Inflammatory macrophage treated with lipopolysaccharide for 1 hour (primary cell): ENCODE measurements at regions not wholly inside any gene's neighbourhood (a gene's known extent, or its start where the extent isn't known, plus 50 kb on each side); places are given as distances from the start of the nearest gene placed in this dataset.
"Not testable (repeated sequence)": the region's sequence is repeated elsewhere in the genome, so short reads cannot be mapped to it uniquely, and the experiment has no call there.

Experiments
- DNase-seq, 2 donors: peaks; one replicate each; pipeline ENCODE4 v3.0.0-alpha.2; 2020 to 2022

DNA sequence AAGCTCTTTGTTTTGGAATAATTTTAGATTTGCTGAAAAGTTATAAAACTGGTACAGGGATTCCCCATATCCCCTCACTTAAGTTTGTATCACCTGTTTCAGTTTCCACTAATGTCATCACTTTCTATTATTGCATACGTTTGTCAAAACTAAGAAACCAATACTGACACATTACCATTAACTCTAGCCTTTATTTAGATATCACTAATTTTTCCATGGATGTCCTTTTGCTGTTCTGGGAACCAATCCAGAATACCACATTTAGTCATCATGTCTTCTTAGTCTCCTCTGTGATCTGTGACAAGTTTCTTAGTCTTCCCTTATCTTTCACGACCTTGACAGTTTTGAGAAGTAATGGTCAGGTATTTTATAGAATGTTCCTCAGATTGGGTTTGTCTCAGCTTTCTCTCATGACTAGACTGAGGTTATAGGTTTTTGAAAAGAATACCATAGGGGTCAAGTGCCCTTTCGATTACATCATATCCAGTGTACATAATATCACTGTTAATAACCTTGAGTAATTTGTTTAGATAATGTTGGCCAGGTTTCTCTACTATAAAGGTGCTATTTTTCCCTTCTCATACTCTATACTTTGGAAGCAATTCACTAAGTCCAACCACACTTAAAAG, 51.9 kb upstream of the NMUR2 start:
- no peak for DNase-seq

DNA sequence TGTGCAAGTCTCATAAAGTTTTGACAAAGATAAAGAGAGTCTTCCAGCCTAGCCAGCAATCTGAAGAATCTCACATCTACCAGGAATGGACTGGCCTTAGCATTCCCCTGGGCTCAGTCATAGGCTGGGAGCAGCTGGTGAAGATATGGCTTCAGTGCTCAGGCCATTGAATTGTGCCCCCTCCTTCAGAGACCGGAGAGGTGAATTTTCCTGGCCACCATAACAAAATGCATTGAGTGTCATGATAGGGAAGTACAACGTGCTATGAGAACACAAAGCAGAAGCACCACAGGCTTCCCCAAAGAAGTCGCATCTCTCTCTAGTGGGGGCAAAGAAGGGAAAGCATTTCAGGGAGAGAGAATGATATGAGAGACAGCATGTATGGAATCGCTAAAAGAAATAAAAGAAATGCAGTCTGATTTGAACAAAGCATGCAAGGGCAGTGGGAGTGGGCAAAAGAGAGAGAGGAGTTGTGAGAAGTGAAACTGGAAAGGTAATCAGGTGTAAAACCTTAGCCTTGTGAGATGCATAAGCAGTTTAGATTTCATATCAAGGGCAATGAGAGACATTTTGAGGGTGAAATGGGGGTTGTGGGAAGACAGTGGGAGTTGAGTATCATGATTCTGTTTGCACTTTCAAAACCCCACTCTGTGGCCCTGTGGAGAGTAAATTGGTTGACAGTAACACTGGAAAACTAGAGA, 57.1 kb upstream of the NMUR2 start:
- peak in 1 of 2 donors; percentile 10 for DNase-seq

DNA sequence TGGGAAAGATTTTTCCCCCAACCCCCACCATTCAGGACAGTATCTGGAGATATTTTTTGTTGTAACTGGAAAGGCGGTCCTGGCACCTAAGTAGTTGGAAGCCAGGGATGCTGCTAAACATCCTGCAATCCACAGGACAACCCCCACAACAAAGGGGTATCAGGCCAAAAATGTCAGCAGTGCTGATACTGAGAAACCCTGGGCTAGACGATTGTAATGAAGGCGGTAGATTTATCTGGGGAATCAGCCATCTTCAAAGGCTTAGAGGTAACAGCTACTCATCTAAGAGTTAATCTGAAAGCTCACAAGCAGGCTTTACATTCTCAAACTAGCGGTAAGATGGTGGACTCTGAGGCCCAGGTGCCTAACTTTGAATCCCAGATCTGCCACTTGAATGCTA, 59.0 kb upstream of the NMUR2 start:
- no peak for DNase-seq

DNA sequence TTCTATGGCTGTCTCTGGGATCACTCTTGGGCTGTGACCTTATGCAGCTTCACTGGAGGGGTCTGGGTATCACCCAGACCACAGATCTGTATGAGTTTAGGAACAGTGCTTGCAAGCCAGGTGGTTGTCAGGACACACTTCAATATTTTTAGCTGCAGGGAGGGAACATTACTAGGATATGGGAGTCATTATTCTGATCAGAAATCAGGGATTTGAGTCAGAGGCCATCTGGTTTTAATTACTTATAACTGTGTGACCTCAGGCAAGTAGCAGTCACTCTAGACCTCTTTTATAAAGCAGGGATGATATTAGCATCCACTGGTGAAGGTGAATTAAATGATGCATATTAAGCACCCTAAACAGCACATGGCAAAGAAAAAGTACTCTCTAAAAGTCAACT, 60.1 kb upstream of the NMUR2 start:
- DNase-seq, result no peak

DNA sequence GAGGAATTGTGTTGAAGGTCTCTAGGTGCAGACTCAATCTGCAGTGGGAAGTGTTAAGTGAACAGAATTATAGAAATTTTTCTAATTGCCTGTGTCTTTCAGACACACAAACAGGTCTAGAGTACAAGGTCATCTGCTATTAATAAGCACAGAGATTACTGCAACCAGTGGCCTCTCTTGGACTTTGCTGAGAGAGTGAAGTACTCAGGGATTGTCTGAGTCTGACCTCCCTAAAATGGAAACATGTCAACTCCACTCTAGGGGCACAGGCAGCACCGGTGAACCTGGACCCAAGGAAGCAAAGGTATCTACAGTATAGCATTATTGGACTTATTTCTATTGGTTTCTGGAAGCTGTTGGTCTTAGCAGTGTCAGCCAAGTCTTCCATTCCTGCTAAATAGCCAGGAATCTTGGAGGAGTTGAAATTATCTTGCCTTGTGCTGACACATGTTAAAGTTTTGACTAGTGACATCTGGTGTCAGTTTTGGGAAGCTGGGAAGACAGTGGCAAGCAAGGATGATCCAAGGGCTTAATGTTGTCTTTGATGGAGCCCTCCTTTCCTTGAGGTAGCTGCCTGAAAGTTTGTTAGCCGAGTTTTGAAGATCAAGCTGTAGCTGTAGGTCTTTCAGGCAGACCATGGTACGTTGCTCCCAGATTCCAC, 61.1 kb upstream of the NMUR2 start:
- no peak for DNase-seq

DNA sequence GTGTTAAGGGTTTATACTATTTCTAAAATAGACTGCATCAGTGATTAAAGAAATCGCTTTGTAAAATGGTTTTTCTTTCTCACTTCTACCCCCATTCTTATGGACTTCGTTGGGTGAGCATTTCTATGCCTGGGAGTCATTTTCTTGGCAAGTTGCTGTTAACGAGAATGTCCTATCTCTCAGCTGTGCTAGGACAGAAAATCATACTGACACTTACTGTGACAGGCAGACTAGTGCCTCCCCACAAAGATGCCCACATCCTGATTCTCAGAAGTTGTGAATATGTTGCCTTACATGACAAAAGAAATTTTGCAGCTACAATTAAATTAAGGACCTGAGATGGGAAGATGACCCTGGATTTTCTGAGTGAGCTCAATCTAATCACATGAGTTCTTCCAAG, 65.1 kb upstream of the NMUR2 start:
- DNase-seq, result no peak

DNA sequence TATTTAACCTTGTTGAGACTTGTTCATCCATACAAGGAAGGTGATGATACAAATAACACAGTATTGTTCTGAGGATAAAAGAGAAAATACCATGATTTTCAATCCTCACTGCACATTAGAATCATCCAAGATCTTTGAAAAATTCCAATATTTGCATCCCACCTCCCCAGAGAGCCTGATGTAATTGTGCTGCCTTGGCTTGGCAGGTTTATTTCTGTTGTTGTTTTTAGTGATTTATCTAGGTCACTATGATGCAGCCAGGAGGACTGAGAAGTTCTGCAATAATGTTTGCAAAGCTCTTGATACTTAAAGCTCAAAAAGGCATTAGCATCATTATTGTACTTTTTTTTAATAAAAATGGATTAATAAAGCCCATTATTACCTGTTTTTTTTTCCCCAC, 67.0 kb upstream of the NMUR2 start:
- no peak for DNase-seq

DNA sequence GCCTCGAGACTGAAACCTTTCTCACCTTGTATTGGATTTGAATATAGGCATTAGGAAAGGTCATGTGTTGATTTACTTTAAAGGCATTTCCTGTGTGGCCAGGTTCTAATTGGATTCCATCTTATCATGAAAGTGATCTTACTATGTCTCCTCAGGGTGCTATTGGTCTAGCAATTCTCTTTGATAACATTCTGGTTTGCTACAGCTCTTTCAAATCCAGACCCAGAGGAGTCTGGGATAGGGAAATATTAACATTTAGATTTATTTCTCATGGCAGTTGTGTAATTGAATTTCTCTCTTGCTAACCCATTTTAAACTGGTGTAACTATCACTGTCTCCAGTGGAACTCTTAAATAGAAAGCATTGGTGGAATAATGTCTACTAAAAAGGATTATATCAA, 69.9 kb upstream of the NMUR2 start:
- DNase-seq, result no peak

DNA sequence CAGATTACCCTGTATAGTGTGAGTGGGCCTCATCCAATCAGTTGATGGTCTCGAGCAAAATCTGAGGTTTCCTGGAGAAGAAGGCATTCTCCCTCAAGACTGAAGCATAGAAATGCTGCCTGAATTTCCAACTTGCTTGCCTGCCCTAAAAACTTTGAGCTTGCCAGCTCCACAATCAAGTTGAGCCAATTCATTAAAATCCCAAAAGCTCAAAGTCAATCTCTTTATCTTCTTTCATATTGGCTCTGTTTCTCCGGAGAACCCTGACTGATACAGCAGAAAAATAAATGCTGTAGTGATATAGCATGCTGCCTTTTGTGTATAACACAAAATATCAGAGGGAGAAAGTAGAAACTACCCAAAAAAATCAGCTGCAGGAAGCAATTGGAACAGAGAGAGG, 72.5 kb upstream of the NMUR2 start:
- DNase-seq, result no peak

DNA sequence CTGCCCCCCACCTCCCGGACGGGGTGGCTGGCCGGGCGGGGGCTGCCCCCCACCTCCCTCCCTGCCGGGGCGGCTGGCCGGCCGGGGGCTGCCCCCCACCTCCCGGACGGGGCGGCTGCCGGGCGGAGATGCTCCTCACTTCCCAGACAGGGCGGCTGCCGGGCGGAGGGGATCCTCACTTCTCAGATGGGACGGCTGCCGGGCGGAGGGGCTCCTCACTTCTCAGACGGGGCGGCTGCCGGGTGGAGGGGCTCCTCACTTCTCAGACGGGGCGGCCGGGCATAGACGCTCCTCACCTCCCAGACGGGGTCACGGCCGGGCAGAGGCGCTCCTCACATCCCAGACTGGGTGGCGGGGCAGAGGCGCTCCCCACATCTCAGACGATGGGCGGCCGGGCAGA, 74.8 kb upstream of the NMUR2 start:
- DNase-seq, result not testable (repeated sequence)

DNA sequence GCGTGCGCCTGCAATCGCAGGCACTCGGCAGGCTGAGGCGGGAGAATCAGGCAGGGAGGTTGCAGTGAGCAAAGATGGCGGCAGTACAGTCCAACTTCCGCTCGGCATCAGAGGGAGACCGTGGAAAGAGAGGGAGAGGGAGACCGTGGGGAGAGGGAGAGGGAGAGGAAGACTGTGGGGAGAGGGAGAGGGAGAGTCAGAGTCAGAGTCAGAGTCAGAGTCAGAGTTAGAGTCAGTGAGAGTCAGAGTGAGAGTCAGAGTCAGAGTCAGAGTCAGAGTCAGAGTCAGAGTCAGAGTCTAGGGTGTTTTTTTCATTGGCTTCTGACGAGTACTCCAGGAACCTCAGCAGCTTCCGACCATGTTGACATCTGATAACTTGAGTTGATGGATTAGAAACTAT, 75.6 kb upstream of the NMUR2 start:
- DNase-seq, result not testable (repeated sequence)

DNA sequence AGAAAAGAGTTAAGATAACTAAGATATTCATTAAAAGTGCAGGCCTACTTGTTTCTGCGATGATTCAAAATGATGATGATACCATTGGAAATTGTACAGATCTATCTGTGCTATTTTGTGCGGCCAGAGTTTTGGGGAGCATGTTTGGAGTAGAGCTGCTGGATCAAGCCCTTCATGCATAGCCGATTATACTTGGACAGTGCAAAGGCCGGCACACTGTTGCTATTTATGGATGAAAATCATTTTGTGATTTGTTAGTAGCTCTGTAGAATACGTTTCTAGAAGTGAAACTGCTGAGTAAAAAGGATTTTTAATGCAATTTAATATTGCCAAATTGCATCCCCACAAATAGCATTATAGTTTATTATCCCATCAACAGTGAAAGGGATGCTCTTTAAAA, 82.1 kb upstream of the NMUR2 start:
- no peak for DNase-seq

DNA sequence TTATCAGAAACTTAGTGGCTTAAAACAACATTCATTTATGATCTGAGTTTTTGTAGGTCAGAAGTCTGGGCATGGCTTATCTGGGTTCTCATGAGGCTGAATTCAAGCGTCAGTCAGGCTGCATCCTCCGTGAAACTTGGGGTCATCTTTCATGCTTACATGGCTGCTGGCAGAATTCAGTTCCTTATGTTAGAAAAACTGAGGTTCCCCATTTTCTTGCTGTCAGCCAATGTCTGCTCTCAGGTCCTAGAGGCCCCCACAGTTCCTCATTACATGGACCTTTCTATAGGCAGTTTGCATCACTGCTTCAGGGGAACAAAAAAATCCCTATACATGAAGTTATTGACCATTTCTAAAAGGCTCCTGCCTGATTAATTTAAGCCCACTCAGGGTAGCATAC, 83.8 kb upstream of the NMUR2 start:
- DNase-seq, result peak; percentile 1 to 16

DNA sequence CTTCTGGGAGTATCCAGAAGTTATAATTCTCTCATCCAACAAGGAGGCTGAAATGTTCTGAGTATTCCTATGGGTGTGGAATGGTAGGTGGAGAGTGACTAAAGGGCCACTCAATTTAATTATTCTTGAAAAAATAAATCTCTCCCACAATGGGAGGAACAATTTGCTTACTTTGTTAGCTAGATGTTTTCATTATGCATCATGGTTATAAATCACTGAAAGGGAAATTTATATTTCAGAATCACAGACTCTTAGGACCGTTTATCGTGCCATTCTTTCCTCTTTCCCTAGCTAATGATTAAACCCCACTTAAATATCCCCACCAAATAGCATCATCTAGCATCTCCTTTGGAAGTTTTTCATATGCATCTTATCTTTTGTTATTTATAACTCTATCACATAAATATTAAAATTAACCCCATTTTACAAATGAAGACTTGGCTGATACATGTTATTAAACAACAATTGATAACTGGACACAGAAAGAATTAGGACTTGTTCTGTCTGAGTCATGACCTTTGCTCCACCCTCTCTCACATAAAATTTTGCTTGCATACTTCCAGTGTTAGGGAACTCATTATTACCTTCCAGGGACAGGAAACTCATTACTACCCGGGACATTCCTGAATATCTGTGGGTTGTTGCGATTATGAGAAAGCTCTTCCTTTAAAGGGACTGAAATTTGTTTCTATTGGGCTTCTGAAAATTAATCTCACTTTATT, 94.9 kb upstream of the NMUR2 start:
- DNase-seq, result no peak

DNA sequence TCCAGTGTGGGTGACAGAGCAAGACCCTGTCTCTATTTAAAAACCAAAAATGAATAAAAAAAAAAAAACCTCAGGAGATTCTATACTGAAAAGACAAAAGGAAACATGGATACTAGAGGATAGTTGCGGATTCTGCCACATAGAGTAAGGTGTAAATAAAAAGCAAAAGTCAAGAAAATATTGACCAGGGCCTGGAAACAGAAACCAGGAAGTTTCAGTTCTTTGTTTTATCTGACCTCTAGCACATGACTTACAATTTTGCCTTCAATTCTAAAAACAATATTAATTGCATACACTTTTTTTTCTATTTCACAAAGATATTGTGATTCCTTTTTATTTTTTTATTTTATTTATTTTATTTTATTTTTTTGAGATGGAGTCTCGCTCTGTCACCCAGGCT, 96.2 kb upstream of the NMUR2 start:
- no peak for DNase-seq

DNA sequence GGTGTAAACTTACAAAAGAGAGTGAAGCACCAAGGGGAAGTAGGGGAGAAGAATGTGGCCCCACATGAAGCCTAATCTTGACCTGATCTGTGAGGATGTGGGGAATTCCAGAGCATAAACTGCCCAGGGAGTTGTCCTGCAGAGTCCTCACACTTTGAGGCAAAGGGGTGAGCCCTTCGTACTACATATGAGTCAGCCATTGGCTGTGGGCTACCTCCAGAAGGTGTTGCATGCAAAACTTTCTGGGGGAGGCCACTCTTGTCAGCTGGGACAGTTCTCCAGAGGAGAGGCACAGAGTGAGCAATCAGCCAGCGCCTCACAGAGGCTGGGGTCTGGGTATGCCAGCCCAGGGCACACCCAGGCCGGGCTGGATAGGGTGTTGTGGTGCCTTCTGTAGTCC, 98.1 kb upstream of the NMUR2 start:
- no peak for DNase-seq

DNA sequence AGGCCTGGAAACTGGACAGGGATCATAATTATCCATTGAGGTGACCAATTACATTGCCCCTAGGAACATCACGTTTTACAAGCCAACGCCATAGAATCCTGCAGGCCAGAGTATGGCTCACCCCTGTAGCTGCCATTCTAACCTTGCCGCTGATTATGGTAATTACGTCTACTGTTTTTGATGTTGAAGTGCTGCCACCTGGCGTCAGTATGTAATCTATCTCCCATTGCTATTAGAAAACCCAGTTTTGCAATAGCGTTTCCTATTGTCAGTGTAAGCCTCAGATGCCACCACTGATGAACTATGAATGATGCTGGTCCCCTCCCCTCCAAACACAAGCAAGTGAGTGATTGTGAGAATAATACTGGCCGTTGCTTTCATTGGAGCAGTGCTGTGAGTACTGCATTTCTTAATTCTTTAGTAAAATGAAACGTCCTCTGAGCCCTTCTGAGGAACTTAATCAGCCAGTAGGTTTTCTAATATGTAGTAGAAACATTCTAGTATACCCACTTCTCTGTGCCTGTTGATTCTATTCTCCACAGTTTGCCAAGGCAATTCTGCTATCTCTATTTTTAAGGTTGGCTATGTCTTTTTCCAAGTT, 100.5 kb upstream of the NMUR2 start:
- DNase-seq, result peak; percentile 30 to 60

DNA sequence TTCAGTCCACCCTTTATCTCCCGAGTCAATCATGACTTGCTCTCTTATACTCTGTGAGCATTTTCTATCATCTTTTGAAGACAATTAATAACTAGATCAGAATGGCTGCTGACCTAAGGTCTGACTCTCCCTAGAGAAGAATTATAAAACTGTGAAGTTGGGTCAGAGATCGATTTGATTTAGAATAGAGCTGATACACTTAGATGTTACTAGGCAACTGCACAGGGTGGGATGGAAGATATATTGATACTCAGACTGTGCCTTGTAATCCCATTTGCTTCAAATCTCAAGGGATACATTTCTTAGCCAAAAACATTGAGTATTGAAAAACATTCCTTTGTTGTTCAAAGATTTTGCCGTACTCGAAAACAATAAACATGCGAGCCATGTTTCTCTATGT, 106.0 kb upstream of the NMUR2 start:
- no peak for DNase-seq

DNA sequence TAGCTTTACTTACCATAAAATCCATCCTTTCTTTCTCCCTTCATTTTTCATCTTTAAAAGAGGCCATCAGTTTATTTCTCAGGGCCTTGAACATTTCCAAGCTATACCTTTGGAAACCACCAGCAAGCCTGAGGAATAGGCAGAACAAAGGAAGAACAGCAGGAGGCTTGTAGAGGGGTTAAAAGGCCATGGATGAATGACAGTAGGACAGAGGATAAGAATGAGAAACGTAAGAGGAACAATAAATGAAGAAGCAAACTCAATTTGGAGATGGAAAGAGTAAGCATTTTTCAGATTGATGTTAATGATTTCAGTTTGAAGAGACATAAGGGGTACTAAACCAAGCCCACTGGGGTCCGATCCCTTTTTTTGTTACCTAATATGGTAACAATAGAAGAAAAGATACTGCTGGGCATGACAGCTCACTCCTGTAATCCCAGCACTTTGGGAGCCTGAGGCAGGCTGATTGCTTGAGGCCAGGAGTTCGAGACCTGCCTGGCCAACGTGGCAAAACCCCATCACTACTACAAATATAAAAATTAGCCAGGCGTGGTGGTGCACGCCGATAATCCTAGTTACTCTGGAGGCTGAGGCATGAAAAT, 106.6 kb upstream of the NMUR2 start:
- DNase-seq, result no peak

DNA sequence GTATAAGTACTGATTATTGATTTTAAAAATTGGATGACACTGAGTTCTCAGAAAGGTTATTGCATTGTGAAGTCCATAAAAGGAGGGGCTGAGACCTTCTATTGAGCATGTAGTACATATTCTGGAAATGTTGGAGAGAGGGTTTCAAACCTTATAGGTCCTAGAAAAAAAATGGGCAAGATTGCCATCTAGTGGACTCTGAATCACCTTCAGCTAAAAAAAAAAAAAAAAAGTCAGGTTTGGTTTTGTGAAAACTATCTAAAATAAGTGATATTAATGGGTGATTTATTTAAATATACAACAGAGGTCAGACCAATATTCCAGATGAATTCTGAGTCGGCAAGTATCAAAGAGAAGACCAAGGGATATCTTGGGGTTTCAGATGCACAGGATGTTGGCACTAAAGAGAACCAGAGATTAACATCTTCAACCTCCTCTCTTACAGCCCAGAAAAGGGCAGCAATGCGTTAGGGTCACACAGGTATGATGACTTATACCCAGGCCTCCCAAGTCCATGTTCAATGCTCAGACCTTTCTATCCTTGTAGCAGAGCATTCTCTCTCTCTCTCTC, 109.8 kb upstream of the NMUR2 start:
- peak in 1 of 2 donors; percentile 9 for DNase-seq

DNA sequence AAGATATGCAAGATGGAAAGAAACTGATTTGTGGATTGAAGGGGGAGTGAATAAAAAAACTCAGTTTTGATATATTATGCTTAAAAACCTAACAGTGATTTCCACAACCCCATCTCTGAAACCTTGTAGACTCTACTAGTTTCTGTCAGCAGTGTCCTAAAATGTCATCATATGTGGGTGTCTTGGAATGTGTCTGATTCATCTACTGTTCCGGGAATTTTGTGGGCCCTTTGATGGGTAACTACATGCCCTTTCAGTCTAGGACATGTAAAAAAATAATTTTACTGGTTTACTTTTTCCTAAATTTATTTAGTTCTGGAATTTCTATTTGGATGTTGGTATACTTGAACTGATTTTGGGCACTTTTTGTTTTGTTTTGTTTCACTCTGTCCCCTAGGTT, 118.9 kb upstream of the NMUR2 start:
- DNase-seq, result no peak

DNA sequence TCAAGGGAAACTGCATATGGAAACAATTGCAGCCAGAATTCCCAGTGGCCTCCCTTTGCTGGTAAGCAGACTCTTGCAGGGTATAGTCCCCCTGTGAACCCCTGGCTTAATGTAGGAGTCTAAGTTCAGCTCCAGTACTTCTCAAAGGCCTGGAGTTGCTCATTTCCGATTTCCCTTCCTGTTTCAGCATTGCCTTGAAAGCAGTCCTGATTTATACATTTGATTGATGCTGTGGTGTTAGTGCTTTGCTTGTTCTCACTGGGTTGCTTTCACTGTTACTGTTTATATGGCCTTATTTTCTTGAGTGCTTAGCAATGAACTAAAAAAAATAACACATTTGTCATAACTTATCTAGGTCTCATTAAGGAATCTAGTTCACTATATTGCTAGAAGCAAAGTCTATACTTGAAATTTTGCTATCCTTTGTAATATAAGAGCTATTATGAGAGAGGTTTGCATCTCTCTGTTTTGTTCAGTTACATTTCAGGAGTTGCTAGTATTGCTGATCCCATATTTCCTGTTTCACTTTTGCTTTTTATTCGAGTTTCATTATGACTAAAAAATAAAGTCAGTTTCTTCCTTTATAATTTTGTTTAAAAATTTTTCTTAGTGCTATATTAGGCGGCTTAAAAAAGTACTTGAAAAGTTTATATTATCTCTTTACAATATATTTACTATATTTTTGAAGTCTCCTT, 122.4 kb upstream of the NMUR2 start:
- peak; percentile 23 to 26 for DNase-seq
